Midbrain (tissue), 1 donor: ENCODE measurements at regions not wholly inside any gene's neighbourhood (a gene's known extent, or its start where the extent isn't known, plus 50 kb on each side); places are given as distances from the start of the nearest gene placed in this dataset.
"Not testable (repeated sequence)": the region's sequence is repeated elsewhere in the genome, so short reads cannot be mapped to it uniquely, and the experiment has no call there.

Experiments used
- DNase-seq: peaks from one replicate; lab custom pipeline; 2025; lab: John Stamatoyannopoulos, UW

DNA sequence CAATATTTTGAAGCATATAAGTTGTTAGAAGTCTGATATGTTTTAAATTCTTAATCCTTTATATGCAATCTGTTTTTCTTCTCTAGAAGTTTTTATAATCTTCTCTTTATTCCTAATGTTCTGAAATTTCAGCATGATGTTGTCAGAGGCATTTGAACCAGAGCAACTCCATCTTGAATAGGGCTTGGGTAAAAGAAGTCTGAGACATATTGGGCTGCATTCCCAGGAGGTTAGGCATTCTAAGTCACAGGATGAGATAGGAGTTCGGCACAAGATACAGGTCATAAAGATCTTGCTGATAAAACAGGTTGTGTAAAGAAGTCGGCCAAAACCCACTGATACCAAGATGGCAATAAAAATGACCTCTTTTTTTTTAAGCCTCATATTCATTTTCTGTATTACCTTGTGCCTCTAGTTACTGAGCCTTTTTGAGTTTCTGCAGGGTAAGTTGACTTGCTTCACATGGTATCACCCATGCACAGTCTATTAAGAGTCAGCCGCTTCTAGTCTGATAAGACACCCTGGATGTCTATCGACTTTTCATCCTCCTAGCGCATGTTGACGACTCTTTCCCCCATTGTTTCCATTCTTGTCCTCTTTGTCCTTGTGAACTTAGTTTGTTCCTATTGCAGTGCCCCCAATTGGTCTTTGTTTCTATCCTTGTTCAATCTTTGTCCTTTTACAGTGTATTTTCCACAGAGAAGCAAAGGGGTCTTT, 80.8 kb upstream of the RNU6-1 start:
- no peak for DNase-seq

DNA sequence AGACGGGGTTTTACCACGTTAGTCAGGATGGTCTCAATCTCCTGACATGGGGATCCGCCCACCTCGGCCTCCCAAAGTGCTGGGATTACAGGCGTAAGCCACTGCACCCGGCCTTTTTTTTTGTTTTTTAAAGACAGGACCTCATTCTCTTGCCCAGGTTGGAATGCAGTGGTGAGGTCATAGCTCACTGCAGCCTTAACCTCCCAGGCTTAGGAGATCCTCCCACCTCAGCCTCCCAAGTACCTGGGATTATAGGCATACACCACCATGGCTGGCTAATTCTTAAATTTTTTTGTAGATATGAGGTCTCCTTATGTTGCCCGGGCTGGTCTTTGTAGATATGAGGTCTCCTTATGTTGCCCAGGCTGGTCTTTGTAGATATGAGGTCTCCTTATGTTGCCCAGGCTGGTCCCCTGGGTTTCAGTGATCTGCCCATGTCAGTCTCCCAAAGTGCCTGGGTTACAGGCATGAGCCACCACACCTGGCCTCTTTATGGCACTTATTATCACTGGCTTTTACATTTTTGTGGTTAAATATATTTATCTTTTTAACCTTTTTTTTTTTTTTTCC, 82.3 kb upstream of the RNU6-1 start:
- no peak for DNase-seq

DNA sequence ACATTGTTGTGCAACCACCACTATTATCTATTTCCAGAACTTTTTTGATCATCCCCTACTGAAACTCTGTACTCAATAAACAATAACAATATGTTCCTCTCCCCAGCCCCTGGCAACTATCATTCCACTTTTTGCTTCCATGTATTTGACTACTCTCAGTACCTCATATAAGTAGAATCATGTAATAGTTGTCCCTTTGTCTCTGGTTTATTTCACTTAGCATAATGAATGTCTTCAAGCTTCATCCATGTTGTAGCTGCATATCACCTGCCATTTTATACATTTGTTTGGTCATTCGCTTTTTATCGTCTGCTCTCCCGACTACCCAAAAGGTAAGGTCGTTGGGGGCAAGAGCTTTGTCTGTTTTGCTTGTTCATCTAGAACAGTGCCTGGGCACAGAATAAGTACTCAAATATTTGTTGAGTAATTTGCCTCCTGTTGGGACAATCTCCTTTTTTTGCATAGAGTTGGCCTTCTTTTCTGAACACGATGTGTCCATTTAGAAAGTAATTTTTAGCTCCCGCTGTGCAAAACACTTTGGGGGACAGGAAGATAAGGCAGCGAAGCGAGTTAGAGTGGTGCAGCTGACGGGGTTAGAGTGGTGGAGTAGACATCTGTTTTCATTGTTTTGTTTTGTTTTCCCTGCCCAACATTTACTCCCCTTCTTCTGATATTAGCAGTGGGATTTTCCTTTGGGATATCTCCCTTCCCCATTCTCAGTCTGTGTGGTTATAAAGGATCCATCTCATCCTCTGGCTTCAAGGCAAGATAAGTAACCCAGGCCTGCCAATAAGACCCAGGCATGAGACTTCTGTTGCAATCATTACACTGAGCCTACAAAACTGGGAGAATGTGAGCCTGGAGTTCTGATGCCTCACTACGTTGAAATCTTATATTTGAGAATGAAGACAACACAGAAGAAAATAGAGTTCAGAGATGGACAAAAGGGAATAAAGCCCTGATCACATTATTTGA, 83.4 kb upstream of the RNU6-1 start:
- DNase-seq = no peak

DNA sequence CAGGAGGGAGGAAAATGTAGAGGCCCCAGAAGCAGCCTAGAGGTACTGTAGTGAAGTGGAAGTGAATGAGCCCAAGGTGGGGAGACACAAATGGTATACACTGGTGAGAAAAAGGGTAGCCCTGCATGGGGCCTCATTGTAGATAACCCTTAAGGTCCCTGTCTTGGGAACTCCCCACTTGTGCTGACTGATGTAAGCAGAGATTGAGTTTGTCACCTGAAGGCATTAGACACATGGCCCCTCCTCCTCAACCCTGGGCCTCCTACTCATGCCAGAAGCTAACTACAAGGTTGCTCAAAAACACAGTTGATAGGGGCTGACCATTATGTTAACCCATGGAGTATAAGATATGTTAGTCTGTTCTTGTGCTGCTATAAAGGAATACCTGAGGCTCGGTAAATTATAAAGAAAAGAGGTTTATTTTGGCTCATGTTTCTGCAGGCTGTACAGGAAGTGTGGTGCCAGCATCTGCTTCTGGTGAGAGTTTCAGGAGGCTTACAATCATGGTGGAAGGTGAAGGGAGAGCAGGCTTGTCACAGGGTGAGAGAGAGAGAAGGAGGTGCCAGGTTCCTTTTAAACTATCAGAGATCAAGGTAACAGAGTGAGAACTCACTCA, 84.6 kb upstream of the RNU6-1 start:
- no peak for DNase-seq

DNA sequence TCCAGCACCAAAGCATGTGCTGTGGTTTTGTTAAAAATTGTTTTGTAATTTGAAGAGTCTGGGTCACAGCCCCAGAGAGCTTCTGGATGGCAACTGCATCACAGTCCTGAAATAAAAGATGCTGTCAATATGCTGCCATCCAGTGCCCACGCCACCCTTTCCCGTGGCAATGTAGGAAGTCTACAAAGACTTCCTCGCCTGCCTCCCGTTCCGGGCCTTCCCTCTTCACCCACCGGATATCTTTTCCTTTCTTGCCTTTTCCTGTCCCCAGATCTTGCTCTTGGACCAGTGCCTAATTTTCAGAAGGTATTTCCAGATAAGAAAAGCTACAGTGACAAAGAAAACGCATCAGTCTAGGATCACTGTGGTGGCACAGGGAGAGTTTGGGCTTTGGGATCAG, 85.3 kb upstream of the RNU6-1 start:
- DNase-seq = no peak

DNA sequence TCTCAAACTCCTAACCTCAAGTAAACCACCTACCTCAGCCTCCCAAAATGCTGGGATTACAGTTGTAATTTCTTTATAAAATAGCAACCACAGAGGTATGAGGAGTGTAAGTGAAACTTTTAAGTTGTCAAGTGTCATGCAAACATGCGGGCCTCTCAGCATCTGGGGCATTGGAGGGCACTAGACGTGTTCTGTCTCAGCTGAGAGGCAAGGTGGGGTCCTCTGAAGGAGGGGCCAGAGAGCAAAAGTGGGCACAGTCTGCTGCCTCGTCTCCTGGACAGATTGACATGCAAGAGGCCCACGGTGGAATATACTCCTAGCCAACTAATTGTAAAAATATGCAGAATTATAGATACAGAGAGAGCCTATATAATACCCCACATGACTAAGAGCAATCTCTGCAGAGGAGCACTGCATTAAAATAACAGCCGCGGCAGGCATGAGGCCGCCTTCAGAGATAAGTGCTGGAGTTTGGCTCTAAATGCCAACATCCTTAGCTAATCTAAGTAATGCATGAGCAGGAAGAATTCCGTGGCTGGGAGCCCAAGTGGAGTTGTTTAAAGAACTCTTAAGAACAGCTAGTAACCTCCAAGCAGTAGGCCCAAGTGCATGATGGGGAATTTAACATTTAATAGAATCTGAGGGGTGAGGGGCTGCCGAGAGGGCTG, 87.8 kb upstream of the RNU6-1 start:
- no peak for DNase-seq

DNA sequence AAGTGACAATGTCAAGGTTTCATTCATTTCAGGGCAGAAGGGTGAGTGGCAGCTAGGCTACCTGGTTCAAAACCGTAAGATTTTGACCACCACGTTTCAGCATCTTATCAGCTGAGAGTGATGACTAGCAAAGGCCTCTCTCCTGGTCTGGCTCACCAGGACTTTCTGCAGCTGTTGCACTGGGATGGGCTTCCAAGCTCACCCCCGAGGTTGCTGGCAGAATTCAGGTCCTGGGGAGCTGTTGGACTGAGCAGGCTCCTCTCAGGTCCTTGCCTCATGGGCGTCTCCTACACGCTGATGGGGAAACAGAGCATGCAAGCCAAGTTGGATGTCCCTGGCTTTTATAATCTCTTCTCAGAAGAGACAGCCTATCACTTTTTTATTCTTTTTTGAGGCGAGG, 88.8 kb upstream of the RNU6-1 start:
- no peak for DNase-seq

DNA sequence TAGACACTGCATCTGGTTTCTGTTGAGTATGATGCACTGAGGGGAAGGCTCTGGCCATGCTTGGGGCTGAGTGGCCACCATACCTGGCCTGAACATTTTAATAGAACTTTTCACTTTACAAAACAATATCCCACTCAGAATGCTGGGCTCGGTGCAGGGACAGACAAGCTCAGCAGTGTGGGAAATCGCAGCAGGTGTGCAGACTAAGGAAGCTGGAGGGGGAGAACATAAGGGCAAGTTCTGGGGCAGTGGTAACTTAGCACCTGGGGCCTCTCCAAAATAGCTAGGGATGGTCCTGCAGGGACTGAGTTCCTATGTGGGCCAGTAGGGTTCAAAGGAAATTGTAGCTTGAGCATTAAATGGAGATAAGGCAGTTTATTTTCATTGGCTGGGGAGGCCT, 90.9 kb upstream of the RNU6-1 start:
- no peak for DNase-seq

DNA sequence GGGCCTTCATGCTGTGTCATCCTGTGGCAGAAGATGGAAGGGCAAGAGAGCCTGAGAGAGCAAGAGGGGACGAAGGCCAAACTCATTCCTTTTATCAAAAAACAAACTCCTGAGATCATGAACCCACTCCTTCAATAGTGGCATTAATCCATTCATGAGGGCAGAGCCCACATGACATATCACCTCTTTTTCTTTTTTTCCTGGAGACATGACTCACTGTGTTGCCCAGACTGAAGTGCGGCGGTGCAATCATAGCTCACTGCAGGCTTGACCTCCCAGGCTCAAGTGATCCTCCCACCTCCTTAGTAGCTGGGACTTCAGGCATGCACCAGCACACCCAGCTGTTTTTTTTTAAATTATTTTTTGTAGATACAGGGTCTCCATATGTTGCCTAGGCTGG, 92.0 kb upstream of the RNU6-1 start:
- no peak for DNase-seq

DNA sequence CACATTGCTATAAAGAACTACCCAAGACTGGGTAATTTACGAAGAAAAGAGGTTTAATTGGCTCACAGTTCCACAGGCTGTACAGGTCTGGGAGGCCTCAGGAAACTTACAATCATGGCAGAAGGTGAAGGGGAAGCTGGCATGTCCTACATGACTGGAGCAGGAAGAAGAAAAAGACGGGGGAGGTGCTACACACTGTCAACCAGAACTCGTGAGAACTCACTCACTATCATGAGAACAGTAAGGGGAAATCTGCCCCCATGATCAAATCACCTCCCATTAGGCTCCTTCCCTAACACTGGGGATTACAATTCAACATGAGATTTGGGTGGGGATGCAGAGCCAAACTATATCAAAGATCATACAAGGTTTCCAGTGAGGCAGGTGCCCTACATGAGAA, 94.3 kb upstream of the RNU6-1 start:
- DNase-seq = not testable (repeated sequence)

DNA sequence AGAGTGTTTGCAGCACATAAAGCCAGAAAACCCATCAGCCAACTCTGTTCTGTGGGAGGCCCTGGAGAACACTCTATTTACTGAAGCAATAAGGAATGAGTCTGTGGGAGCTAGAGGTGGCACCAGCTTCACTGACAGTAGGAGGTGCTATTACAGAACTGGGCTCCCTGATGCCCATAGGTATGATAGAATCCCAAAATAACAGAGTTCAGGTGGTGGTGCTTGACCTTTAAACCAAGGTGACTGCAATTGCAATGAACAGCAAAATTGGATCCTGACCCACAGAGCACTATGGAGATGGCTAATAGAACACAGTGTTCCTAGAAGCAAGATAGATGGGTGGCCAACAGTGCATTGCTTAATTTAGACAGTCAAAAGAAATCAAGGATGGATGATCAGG, 95.4 kb upstream of the RNU6-1 start:
- no peak for DNase-seq

DNA sequence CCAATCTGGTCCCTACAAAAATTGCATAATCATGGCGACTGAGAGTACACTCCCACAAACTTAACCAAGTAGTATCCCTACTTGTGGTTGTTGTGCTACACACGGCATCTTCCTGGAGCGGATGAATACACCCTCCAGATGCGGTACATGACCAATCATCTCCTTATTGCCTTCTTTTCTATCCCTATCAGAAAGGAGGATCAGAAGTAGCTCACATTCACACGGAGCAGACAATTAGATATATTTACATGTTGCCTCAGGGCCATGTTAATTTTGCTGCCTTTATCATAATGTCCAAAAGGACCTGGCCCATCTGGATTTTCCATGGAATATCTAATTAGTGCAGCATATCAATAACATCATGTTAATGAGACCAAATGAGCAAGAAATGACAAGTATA, 96.4 kb upstream of the RNU6-1 start:
- DNase-seq = no peak

DNA sequence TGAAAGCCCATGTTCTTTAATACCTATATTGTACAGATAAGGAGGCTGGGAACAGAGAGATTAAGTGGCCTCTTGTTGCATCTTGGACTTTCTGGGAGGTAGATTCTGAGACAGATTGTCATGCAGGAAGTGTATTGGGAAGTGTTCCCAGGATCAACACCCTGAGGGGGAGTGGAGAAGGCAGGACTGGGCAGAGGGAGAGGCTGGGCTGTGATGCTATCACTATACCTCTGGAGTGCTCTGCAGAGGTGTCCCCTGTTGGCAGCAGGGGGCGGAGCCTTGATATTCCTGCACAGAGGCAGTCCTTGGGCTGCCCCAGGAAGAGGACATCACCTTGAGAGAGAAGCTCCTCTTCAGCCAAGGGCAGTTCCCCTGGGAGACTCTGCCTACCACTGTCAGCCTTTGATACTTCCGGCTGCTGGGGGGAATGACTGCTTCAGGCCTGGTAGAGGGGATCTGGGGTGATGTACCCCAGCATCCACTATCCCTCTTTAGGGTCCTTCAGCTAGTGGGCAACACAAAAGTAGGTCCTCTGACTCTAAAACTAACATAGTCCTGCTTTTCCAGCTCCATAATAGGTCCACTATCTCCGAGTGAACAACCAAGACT, 97.4 kb upstream of the RNU6-1 start:
- DNase-seq = no peak

DNA sequence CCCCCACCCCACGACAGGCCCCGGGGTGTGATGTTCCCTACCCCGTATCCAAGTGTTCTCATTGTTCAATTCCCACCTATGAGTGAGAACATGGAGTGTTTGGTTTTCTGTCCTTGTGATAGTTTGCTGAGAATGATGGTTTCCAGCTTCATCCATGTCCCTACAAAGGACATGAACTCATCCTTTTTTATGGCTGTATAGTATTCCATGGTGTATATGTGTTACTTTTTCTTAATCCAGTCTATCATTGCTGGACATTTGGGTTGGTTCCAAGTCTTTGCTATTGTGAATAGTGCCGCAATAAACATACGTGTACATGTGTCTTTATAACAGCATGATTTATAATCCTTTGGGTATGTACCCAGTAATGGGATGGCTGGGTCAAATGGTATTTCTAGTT, 99.3 kb upstream of the RNU6-1 start:
- not testable (repeated sequence) for DNase-seq

DNA sequence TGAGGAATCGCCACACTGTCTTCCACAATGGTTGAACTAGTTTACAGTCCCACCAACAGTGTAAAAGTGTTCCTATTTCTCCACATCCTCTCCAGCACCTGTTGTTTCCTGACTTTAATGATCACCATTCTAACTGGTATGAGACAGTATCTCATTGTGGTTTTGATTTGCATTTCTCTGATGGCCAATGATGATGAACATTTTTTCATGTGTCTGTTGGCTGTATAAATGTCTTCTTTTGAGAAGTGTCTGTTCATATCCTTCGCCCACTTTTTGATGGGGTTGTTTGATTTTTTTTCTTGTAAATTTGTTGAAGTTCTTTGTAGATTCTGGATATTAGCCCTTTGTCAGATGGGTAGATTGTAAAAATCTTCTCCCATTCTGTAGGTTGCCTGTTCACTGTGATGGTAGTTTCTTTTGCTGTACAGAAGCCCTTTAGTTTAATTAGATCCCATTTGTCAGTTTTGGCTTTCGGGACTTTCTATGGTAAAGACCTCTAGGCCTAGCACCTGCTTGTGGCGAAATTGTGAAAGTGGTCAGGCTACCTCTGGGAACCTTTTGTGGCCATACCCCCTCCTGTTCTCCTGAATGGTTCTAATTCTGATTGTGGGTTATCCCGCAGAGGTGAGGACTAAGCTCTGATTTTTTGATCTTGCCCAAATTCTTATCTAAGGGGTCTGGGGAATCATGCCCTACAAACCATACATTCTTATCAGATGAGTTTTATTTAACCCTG, 99.9 kb upstream of the RNU6-1 start:
- DNase-seq = not testable (repeated sequence)

DNA sequence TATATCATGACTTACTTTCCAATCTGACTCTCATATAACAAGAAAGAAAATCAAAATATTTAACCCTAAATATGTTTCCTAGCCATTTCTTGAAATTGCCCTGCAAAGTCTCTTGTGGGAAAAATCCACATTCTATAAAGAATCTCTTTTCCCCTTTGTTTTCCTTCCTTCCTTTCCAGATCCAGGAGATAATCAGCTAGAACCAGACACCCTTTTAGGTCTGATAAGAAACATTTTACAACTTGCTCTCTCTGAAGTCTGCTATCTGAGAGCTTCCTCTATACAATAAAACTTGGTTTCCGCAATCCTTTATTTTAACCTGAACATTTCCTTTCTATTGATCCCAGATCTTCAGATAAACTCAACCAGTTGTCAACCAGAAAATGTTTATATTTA, 100.5 kb upstream of the RNU6-1 start:
- no peak for DNase-seq

DNA sequence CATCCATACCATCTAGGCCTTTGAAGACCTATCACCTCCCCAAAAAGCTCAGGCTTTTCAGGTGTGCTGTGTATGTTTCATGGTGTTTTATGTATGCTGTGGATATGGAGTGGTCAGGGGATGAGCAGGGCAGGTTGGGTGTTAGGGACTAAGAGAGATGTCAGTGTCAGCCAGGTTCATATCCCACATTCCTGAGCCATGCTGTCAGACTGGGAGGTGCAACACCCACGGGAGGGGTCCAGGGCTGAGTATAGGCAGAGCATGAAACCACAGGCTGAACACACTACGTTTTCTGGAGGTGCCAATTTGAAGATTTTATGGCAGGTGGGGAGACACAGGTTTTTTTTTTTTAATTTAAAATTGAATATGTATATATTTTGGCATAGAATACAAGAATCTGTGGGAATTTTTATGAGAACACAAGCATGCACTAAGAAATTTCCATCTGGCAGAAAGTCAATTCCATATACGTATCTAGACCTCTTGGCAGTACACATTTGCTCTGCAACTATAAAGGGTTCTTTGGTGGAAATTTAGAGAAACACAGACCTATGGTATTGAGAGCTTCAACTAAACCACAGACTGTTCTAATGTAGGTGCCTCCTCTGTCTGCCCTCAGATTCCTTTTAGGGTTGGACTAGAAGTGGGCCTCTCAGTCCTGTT, 101.9 kb upstream of the RNU6-1 start:
- no peak for DNase-seq

DNA sequence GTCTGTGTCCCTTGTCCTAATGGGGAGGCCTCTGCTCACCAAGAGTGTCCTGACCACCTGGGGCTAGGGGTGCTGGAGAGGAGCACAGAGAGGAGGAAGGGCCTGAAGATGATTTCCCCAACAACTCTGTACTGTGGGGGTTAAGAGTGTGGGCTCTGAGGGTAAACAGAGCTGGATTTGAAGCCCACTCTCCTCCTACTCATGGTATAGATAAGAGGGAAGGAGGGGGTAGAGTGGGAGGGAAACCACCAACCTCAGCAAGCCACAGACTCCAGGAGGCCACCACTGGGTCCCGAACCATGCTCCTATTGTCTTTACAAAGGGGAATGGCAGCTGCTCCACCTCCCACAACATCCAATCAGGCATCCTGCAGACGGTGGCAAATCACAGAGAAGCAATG, 103.6 kb upstream of the RNU6-1 start:
- DNase-seq = no peak

DNA sequence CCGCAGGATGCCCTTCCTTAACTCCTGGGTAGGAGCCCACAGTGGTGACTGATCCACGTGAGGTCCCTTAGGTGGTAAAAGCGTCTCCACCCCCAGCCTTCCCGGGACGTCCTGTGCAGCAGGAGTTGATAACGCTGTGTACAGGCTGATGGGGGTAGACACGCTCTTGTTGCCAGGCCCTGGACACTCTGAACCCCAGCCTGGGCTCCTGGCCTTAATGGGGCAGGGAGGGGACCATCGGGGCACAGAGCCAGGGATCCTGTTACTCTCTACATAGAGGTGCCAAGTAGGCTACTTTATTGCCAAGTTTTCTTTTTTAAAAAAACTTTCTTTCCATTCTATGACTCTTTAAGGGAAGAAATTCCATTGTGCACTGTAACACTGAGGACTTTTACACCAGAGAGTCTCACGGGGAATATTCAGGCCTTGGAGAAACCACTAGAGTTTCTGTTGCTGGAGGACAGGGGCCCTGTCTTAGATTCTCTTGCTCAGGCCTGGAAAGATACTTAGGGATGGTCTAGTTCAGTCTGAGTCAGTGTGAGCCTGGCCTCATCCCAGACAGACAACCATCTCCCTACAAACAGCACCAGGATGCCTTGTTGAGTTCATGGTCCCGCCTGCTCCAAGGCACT, 104.3 kb upstream of the RNU6-1 start:
- no peak for DNase-seq

DNA sequence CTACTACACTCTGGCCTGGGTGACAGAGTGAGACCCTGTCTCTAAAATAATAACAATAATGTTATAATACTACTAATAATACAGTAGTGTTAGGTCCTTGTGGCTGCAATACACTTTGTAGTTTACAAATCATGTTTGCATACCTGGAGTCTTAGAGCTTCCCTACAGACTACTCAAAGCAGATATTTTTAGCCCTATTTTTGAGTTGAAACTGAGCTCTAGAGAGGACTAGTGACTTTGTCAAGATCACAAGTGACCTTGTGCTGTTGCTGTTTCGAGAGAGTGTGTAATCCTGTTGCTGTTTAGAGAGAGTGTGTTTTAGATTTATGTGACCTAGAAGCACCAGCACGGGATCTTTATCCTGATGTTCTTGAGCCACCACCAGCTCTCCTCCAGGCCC, 105.3 kb upstream of the RNU6-1 start:
- no peak for DNase-seq
